SK-N-SH treated with all-trans-retinoic acid at 6 μM for 48 hours (cell line): ENCODE measurements at regions not wholly inside any gene's neighbourhood (a gene's known extent, or its start where the extent isn't known, plus 50 kb on each side); places are given as distances from the start of the nearest gene placed in this dataset.

Experiments used
- ATAC-seq: fragments of 200-7000 bp; cut with Tn5 transposase; 3 replicates; pipeline ENCODE4 v1.9.1; 2020; ENCODE audit warnings: mild to moderate bottlenecking, moderate library complexity
- BACH2 ChIP-seq: fragments of 250-450 bp; sonication (Bioruptor Pico); IDR thresholded peaks from 2 replicates; pipeline ENCODE4 v1.9.0; 2021; ENCODE audit warnings: mild to moderate bottlenecking, borderline replicate concordance
- CSDC2 ChIP-seq: fragments of 250-450 bp; sonication (Bioruptor Pico); IDR thresholded peaks from 2 replicates; pipeline ENCODE4 v1.5.0; 2020; ENCODE audit warnings: mild to moderate bottlenecking, moderate library complexity
- ESRRG ChIP-seq: fragments of 250-450 bp; sonication (Bioruptor Pico); IDR thresholded peaks from 2 replicates; pipeline ENCODE4 v1.6.1; 2021; ENCODE audit warnings: mild to moderate bottlenecking
- GLIS3 ChIP-seq: fragments of 250-450 bp; sonication (Bioruptor Pico); IDR thresholded peaks from 2 replicates; pipeline ENCODE4 v1.5.0; 2020; ENCODE audit warnings: mild to moderate bottlenecking, moderate library complexity
- ISL1 ChIP-seq: fragments of 250-450 bp; sonication (Bioruptor Pico); IDR thresholded peaks from 2 replicates; pipeline ENCODE4 v2.1.2; 2022; ENCODE audit warnings: mild to moderate bottlenecking, moderate library complexity
- OSR1 ChIP-seq: fragments of 250-450 bp; sonication (Bioruptor Pico); IDR thresholded peaks from 2 replicates; pipeline ENCODE4 v1.8.0; 2022; ENCODE audit warnings: moderate library complexity, mild to moderate bottlenecking, inconsistent platforms
- RARB ChIP-seq: fragments of 250-450 bp; sonication (Bioruptor Pico); IDR thresholded peaks from 2 replicates; pipeline ENCODE4 v1.8.0; 2021; ENCODE audit warnings: mild to moderate bottlenecking, moderate library complexity
- SNAI2 ChIP-seq: fragments of 250-450 bp; sonication (Bioruptor Pico); IDR thresholded peaks from 2 replicates; pipeline ENCODE4 v1.5.0; 2020; ENCODE audit warnings: mild to moderate bottlenecking, moderate library complexity
- TOX ChIP-seq: fragments of 250-450 bp; sonication (Bioruptor Pico); IDR thresholded peaks from 2 replicates; pipeline ENCODE4 v1.8.0; 2021; ENCODE audit warnings: mild to moderate bottlenecking, moderate library complexity, borderline replicate concordance
- ZC3H10 ChIP-seq: fragments of 250-450 bp; sonication (Bioruptor Pico); IDR thresholded peaks from 2 replicates; pipeline ENCODE4 v1.5.1; 2021; ENCODE audit warnings: mild to moderate bottlenecking, moderate library complexity
- ZFP3 ChIP-seq: fragments of 250-450 bp; sonication (Bioruptor Pico); IDR thresholded peaks from 2 replicates; pipeline ENCODE4 v1.5.0; 2020; ENCODE audit warnings: mild to moderate bottlenecking, moderate library complexity
- ZFP30 ChIP-seq: fragments of 450-650 bp; formaldehyde crosslinking; IDR thresholded peaks from 2 replicates; pipeline ENCODE4 v1.5.0; 2022; ENCODE audit warnings: mild to moderate bottlenecking, moderate library complexity
- ZNF565 ChIP-seq: fragments of 450-650 bp; formaldehyde crosslinking; conservative IDR thresholded peaks from 2 replicates; pipeline ENCODE4 v1.5.0; 2020; ENCODE audit warnings: low read depth, mild to moderate bottlenecking, moderate library complexity
- ZNF70 ChIP-seq: fragments of 450-650 bp; formaldehyde crosslinking; IDR thresholded peaks from 2 replicates; pipeline ENCODE4 v1.5.0; 2020; ENCODE audit warnings: mild to moderate bottlenecking, moderate library complexity
- ZNF8 ChIP-seq: fragments of 450-650 bp; formaldehyde crosslinking; IDR thresholded peaks from 2 replicates; pipeline ENCODE4 v1.5.0; 2020; ENCODE audit warnings: mild to moderate bottlenecking, moderate library complexity
- TF ChIP-seq, protein P1 (sequence below): fragments of 250-450 bp; sonication (Bioruptor Pico); IDR thresholded peaks from 2 replicates; pipeline ENCODE4 v1.5.1; 2020; ENCODE audit warnings: low read depth, mild to moderate bottlenecking, moderate library complexity
- TF ChIP-seq, protein P2 (sequence below): fragments of 250-450 bp; sonication (Bioruptor Pico); IDR thresholded peaks from 2 replicates; pipeline ENCODE4 v1.5.0; 2020; ENCODE audit warnings: mild to moderate bottlenecking, moderate library complexity
- TF ChIP-seq, protein P3 (sequence below): fragments of 250-450 bp; sonication (Bioruptor Pico); IDR thresholded peaks from 2 replicates; pipeline ENCODE4 v1.8.0; 2020; ENCODE audit warnings: mild to moderate bottlenecking, moderate library complexity, borderline replicate concordance
- TF ChIP-seq, protein P4 (sequence below): fragments of 250-450 bp; sonication (Bioruptor Pico); IDR thresholded peaks from 2 replicates; pipeline ENCODE4 v1.8.0; 2021; ENCODE audit warnings: low read depth, mild to moderate bottlenecking, moderate library complexity, borderline replicate concordance
- TF ChIP-seq, protein P5 (sequence below): fragments of 250-450 bp; sonication (Bioruptor Pico); IDR thresholded peaks from 2 replicates; pipeline ENCODE4 v1.5.1; 2021; ENCODE audit warnings: mild to moderate bottlenecking, moderate library complexity

DNA sequence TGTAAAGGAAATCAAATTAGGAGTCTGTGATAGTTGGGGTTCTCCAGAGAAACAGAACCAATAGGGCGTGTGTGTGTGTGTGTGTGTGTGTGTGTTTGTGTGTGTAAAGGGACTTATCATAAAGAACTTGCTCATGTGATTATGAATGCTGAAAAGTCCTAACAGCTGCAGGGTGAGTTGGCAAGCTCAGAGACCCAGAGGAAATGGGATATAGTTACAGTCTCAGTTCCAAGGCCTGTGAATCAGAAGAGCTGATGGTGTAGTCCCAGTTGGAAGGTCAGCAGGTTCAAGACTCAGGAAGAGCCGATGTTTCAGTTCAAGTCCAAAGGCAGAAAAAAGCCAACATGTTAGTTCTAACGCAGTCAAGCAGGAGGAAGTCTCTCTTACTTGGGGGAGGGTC, 214.2 kb downstream of the ELAVL2 start:
- ATAC-seq = no peak
- TF ChIP-seq TOX (no peak), ZFP3 (CRISPR knock-in tag) (no peak), GLIS3 (CRISPR knock-in tag) (no peak), SNAI2 (CRISPR knock-in tag) (no peak), ZNF70 (no peak), ZFP30 (CRISPR knock-in tag) (no peak), ZC3H10 (CRISPR knock-in tag) (no peak), BACH2 (CRISPR knock-in tag) (no peak), ZNF565 (CRISPR knock-in tag) (no peak), ESRRG (no peak), ISL1 (CRISPR knock-in tag) (no peak), RARB (CRISPR knock-in tag) (no peak), CSDC2 (CRISPR knock-in tag) (no peak)
- TF ChIP-seq, protein P1, sequence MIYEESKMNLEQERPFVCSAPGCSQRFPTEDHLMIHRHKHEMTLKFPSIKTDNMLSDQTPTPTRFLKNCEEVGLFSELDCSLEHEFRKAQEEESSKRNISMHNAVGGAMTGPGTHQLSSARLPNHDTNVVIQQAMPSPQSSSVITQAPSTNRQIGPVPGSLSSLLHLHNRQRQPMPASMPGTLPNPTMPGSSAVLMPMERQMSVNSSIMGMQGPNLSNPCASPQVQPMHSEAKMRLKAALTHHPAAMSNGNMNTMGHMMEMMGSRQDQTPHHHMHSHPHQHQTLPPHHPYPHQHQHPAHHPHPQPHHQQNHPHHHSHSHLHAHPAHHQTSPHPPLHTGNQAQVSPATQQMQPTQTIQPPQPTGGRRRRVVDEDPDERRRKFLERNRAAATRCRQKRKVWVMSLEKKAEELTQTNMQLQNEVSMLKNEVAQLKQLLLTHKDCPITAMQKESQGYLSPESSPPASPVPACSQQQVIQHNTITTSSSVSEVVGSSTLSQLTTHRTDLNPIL (CRISPR knock-in tag) = no peak
- TF ChIP-seq, protein P2, sequence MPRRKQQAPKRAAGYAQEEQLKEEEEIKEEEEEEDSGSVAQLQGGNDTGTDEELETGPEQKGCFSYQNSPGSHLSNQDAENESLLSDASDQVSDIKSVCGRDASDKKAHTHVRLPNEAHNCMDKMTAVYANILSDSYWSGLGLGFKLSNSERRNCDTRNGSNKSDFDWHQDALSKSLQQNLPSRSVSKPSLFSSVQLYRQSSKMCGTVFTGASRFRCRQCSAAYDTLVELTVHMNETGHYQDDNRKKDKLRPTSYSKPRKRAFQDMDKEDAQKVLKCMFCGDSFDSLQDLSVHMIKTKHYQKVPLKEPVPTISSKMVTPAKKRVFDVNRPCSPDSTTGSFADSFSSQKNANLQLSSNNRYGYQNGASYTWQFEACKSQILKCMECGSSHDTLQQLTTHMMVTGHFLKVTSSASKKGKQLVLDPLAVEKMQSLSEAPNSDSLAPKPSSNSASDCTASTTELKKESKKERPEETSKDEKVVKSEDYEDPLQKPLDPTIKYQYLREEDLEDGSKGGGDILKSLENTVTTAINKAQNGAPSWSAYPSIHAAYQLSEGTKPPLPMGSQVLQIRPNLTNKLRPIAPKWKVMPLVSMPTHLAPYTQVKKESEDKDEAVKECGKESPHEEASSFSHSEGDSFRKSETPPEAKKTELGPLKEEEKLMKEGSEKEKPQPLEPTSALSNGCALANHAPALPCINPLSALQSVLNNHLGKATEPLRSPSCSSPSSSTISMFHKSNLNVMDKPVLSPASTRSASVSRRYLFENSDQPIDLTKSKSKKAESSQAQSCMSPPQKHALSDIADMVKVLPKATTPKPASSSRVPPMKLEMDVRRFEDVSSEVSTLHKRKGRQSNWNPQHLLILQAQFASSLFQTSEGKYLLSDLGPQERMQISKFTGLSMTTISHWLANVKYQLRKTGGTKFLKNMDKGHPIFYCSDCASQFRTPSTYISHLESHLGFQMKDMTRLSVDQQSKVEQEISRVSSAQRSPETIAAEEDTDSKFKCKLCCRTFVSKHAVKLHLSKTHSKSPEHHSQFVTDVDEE (CRISPR knock-in tag) = no peak
- TF ChIP-seq, protein P3, sequence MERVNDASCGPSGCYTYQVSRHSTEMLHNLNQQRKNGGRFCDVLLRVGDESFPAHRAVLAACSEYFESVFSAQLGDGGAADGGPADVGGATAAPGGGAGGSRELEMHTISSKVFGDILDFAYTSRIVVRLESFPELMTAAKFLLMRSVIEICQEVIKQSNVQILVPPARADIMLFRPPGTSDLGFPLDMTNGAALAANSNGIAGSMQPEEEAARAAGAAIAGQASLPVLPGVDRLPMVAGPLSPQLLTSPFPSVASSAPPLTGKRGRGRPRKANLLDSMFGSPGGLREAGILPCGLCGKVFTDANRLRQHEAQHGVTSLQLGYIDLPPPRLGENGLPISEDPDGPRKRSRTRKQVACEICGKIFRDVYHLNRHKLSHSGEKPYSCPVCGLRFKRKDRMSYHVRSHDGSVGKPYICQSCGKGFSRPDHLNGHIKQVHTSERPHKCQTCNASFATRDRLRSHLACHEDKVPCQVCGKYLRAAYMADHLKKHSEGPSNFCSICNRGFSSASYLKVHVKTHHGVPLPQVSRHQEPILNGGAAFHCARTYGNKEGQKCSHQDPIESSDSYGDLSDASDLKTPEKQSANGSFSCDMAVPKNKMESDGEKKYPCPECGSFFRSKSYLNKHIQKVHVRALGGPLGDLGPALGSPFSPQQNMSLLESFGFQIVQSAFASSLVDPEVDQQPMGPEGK (CRISPR knock-in tag) = no peak
- TF ChIP-seq, protein P4, sequence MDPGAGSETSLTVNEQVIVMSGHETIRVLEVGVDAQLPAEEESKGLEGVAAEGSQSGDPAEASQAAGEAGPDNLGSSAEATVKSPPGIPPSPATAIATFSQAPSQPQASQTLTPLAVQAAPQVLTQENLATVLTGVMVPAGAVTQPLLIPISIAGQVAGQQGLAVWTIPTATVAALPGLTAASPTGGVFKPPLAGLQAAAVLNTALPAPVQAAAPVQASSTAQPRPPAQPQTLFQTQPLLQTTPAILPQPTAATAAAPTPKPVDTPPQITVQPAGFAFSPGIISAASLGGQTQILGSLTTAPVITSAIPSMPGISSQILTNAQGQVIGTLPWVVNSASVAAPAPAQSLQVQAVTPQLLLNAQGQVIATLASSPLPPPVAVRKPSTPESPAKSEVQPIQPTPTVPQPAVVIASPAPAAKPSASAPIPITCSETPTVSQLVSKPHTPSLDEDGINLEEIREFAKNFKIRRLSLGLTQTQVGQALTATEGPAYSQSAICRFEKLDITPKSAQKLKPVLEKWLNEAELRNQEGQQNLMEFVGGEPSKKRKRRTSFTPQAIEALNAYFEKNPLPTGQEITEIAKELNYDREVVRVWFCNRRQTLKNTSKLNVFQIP (CRISPR knock-in tag) = no peak
- TF ChIP-seq, protein P5, sequence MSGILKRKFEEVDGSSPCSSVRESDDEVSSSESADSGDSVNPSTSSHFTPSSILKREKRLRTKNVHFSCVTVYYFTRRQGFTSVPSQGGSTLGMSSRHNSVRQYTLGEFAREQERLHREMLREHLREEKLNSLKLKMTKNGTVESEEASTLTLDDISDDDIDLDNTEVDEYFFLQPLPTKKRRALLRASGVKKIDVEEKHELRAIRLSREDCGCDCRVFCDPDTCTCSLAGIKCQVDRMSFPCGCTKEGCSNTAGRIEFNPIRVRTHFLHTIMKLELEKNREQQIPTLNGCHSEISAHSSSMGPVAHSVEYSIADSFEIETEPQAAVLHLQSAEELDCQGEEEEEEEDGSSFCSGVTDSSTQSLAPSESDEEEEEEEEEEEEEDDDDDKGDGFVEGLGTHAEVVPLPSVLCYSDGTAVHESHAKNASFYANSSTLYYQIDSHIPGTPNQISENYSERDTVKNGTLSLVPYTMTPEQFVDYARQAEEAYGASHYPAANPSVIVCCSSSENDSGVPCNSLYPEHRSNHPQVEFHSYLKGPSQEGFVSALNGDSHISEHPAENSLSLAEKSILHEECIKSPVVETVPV (CRISPR knock-in tag) = no peak

DNA sequence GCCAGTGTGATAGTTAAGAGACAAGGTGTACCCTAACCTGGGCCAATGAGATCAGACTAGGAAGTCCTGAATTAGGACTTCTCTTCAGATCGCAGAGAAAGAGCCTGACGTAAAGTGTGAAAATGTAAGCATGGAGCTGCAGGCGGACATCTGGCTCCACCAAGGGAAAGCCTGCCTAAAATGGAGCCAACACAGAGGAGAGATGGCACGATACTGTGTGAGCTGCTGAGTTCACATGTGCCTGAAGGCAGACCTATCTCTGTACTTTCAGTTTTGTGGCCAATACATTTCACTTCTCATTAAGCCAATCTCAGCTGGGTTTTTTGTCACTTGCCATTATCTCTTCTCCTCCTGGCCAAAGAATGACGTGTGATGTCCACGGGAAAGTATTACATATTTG, 210.5 kb downstream of the ELAVL2 start:
- TF ChIP-seq ZNF8 (CRISPR knock-in tag) = no peak
- no peak for TF ChIP-seq SNAI2 (CRISPR knock-in tag)
- no peak for TF ChIP-seq RARB (CRISPR knock-in tag)
- no peak for TF ChIP-seq CSDC2 (CRISPR knock-in tag)
- no peak for TF ChIP-seq ESRRG
- TF ChIP-seq TOX = no peak
- TF ChIP-seq ZNF70 = no peak
- no peak for TF ChIP-seq OSR1
- no peak for TF ChIP-seq ZFP3 (CRISPR knock-in tag)
- TF ChIP-seq BACH2 (CRISPR knock-in tag) = no peak
- TF ChIP-seq, protein P2 (CRISPR knock-in tag) = no peak
- no peak for ATAC-seq
